HG03378 (cell line): ENCODE measurements at regions not wholly inside any gene's neighbourhood (a gene's known extent, or its start where the extent isn't known, plus 50 kb on each side); places are given as distances from the start of the nearest gene placed in this dataset.

Source experiments
- ATAC-seq: cut with Tn5 transposase; IDR thresholded peaks from one replicate; pipeline ENCODE4 v1.9.1; 2021; ENCODE audit warnings: mild to moderate bottlenecking, moderate library complexity; ENCODE audit not compliant: unreplicated experiment

GRCh38 chr18:74023220-74023619 is 124.4 kb downstream of the FBXO15 start:
- no peak for ATAC-seq

- ATAC-seq: no peak
Measured at GRCh38 chr18:74019864-74020263, 127.8 kb downstream of the FBXO15 start.

- ATAC-seq: no peak
Measured at GRCh38 chr18:74013955-74014354, 133.7 kb downstream of the FBXO15 start.

GRCh38 chr18:74012954-74013630 is 134.5 kb downstream of the FBXO15 start:
- no peak for ATAC-seq

DNA sequence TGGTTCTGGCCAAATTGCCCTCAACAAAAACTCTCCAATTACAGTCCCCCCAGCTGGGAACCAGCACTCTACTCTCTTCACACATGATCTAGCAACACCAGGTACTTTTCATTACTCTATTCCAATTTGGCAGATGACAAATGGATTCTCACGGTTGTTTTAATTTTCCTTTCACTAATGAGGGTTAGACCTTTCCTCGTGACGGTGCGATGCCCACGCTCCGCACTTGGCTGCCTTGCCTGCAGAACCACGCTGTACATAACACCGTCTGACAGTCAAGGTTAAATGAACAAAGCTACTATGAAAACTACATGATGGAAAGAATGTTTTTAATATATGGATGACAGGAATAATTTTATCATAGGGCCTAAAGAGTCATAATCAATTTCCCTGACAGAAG is 141.5 kb downstream of the FBXO15 start:
- ATAC-seq: no peak

GRCh38 chr18:74005320-74006109 is 142.1 kb downstream of the FBXO15 start:
- ATAC-seq: no peak

- no peak for ATAC-seq
Measured at GRCh38 chr18:73992242-73993022, 155.2 kb downstream of the FBXO15 start.

GRCh38 chr18:73991570-73991969 is 156.1 kb downstream of the FBXO15 start:
- ATAC-seq: no peak

GRCh38 chr18:73990258-73990657 is 157.4 kb downstream of the FBXO15 start:
- no peak for ATAC-seq

DNA sequence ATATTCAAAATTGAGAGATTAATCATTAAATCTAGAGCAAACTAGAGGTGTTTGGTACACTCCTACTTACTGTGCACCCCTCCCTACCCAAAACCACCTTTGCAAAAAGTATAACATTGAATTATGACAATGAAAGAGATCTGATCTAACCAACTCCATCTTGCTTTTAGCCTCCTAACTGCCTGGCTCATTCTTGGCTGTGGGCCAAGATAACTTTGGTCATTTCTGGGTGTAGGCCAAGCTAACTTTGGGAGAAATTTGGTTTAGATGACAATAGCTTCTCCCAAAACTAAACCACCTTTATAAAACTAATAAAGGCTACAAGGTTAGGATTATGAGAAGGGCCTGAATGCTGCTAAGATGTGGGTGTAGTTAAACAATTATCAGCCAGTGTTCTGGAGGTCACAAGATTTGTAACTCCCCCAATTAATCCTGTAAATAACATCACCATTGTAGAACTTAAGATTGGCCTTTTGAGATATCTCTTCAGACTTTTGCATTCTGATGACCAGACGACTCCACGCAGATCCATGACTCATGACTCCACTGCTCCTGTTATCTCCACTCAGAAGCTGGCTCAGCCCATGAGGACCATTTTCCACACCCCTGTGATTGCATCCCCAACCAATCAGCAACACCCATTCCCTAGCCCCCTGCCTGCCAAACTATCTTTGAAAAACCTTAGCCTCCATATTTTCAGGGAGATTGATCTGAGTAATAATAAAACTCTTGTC is 160.2 kb downstream of the FBXO15 start:
- ATAC-seq: no peak

DNA sequence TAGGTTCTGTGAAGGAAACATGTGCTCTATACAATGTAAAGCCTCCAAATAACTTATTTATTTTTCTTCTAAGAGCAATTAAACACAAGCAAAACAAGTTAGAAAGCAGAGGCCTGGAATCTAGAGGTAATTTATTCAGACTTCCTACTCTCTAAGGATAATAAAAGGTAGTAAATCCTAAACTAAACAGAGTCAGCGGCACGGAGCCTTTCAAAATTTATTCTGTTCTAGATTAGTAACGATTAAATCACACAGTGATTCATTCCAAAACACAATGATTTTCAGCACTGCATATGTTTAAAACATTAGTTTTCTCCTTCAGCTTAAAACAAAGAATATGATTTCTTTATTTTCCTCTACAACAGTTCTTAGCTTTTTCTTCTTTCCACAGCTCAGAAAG is 160.9 kb downstream of the FBXO15 start:
- no peak for ATAC-seq

DNA sequence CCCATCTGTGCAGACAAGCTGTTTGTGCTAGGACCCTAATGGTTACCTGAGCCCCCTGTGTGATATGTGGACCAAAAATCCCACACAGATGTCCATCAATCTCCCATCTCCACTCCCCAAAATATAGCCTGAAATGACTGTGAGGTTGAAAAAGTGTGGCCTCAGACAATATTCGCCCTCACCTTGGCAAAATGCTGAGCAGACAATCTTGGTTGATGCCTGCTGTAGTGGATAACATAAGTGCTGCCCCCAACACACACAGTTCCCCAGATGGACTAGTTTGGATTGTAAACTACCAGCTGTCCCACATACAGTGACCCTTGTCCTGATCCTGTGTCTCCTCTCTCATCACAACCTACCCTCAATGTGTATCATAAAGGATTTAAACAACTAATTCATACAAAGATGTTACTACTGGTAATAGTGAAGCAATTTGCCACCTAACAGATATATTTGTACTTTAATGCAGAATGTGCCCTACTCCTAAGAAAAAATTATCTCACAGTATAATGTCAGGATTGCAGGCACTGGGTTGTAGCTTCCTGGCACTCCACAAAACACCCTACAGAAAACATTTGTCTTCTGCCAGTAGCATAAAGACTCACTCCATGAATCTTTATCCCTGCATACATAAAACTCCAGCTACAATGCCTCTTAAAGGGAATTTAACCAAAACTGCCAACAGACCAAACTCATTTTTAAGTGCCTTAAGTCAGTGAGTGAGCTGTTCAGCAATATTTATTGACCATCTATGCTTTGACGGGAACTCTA is 161.6 kb downstream of the FBXO15 start:
- no peak for ATAC-seq

- no peak for ATAC-seq
Measured at GRCh38 chr18:73983970-73984369, 163.7 kb downstream of the FBXO15 start.

DNA sequence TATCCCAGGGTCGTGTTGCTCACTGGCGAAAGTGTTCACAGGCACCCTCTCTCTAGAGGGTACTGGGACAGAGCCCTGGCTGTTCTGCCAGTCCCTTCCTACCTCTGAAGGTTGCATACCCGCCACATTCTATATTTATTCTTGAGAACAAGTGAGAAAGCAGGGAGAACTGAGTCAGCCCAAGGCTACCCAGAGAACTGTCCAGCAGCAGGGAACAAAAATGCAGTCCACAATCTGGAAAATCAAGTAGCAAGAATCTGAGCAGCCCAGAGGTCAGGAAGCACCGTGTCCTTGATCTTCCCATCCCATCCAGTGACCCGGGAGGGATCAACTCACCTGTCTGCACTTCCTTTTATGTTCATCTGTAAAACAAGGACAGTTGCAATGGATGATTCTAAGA is 164.1 kb downstream of the FBXO15 start:
- no peak for ATAC-seq

DNA sequence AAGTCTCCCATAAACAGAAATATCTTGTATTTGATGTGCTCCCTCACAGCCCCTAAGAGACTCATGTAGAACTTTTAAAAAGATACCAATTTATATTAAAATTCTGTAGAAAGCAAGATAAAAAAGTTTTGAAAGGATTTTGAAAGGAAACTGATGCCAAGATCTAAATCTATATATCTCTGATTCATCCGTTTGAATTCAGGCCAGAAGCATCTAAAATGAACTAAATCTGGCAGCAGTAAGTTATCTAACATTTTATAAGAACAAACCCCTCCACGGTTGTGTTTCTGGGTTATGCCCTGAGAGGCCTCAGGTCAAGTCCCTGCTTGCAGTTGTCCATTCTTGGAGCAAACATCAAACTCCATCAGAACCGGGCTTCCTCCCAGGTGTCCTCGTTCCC is 165.8 kb downstream of the FBXO15 start:
- no peak for ATAC-seq

GRCh38 chr18:73980289-73980979 is 167.2 kb downstream of the FBXO15 start:
- no peak for ATAC-seq

DNA sequence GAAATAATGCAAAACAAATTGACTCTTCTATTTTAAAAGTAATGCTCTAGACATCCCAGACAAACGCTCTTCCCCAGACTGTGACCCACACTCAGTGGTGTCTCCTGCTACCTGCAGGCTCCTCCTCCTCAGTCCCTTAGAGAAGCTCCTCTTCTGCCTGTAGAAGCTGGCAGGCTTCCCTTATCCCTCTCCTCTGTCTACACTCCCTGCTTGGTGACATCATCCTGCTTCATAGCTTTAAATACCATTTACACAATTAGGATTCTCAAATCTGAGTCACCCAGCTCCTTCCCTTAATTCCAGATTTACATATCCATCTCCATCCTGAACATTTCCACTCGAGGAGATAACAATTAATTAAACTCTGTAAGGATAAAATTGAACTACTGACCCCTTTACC is 167.9 kb downstream of the FBXO15 start:
- no peak for ATAC-seq

GRCh38 chr18:73976433-73976832 is 171.2 kb downstream of the FBXO15 start:
- no peak for ATAC-seq

DNA sequence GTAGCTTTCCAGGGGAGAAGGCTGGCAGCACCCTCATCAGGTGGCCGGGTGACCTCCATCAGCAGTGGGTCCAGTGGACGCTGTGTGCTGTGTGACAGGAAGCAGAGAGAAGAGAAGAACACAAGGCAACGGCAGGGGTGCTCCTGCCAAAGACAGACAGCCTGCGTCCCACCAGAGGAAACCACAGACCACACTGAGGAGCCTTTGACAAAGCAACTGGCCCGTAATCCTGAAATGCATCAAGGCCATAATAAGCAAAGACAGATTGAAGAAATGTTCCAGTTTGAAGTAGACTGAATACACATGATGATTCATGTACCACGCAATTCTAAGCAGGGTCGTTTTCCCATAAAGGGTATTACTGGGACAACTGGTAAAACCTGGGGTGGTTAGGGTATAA is 172.4 kb downstream of the FBXO15 start:
- no peak for ATAC-seq

GRCh38 chr18:73973972-73974371 is 173.7 kb downstream of the FBXO15 start:
- no peak for ATAC-seq
